HG03025 (cell line): ENCODE measurements at regions not wholly inside any gene's neighbourhood (a gene's known extent, or its start where the extent isn't known, plus 50 kb on each side); places are given as distances from the start of the nearest gene placed in this dataset.
"Not testable (repeated sequence)": the region's sequence is repeated elsewhere in the genome, so short reads cannot be mapped to it uniquely, and the experiment has no call there.

ENCODE experiments used
- ATAC-seq: cut with Tn5 transposase; IDR thresholded peaks from one replicate; pipeline ENCODE4 v1.9.1; 2021; ENCODE audit warnings: mild to moderate bottlenecking, moderate library complexity; ENCODE audit not compliant: unreplicated experiment, low FRiP score

DNA sequence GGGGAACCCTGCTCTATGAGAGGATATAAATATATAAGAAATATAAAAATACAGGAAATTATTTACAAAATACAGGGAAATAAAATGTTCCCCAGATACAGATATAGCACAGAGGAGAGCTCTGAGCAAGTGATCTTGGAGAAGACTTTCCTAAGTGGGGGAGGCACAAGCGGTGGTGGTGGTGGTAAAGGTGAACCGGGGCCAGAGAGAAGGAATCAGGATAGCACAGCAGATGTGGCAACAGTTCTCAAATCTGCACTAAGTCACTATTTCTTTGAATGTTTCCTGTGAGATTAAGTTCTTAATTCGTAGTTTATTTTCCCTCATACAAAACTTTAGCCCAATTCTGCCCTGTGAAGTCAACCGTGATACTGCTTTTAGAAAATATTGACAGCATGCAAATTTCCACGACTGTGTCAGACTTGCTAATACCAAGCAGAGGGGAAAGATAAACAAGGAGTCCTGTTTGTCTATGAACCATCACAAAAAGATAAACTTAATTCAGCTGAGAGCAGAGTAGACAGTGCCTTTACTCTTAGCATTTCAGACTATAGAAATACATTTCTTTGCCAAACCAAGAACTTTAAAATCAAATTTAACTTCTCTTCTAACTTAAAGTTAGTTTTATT, 237.5 kb upstream of the POGK start:
- no peak for ATAC-seq

DNA sequence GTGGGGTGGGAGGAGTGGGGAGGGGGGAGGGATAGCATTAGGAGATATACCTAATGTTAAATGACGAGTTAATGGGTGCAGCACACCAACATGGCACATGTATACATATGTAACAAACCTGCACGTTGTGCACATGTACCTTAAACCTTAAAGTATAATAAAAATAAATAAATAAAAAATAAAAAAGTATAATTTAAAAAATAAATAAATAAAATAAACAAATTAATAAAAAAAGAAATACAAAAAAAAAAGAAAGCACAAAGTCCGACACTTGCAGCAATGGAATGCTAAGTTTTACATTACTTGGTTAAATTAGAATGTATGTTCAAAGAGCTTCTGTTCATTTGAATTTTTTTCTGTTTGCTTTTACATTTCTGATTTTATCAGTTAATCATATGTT, 236.5 kb upstream of the POGK start:
- not testable (repeated sequence) for ATAC-seq

DNA sequence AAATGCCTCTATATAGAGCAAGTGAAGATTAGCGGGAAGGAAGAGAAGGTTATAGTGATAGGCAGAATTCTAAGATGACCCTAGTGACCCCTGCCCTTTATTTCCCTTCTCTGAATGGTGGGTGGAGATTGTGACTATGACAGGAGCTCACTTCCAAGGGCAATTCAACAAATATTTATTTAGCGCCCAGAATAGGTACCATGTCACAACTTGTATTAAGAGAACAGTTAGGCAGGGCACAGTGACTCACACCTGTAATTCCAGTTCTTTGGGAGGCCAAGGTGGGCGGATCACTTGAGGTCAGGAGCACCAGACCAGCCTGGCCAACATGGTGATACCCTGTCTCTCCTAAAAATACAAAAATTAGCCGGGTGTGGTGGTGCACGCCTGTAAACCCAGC, 236.0 kb upstream of the POGK start:
- ATAC-seq = no peak

DNA sequence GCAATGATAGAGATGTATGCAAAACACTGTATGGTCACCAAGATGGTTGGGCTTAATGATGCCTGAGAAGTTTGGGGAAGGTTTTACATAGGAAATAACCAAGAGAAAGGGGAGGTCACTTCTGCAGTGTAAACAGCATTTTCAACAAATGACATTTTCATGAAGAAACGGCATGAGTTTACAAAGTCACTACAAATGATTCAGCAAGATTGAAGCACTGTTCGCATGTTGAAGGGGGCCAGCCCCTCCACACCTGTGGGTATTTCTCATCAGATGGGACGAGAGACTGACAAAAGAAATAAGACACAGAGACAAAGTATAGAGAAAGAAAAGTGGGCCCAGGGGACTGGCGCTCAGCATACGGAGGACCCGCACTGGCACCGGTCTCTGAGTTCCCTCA, 234.1 kb upstream of the POGK start:
- ATAC-seq = no peak

DNA sequence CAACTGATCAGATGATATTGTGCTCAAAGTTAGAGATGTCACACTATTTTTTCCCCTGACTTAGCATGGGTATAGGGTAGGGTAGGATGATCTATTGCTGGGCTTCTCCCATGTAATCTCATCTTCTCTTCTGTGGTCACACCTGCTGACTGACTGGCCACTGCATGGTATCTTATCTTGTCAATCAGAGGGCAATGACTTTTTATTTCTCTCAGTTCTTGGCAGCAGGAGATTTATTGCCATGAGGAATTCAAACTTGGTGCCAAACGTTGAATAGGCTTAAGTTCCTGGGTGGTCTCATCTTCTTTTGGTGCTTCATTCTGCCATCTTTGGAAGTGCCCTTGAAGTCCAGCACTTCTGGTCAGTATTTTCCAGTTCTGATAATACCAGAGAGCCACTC, 226.4 kb upstream of the POGK start:
- ATAC-seq = no peak

DNA sequence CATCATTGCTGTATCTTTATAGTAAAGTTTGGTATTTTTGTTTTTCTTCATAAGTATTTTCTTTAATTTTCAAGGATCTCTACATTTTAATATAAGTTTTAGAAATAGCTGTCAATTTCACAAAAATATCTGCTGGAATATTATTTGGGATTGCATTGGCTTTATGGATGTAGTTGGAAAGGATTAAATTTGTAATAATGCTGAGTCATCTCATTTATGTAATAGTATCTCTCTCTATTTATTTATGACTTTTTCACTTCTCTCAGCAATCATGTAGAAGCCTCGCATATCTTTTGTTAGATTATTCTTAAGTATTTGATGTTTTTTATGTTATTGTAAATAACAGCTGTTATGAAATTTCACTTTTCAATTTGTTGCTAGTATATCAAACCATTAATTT, 223.1 kb upstream of the POGK start:
- no peak for ATAC-seq

DNA sequence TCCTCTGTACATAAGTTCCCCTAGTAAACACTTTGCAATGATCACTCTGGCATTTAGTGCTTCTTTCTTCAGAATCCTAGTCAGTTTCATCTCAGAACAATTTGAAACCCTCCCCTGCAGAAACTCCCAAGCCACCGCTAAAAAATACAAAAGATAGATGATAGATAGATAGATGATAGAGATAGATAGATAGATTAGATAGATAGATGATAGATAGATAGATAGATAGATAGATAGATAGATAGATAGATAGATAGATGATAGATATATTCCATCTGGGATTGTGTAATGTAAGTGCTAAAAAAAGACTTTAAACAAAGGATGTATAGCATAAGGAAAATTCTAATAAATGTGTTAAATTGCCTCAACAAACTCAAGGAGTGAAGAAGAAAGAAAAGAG, 212.6 kb upstream of the POGK start:
- ATAC-seq = no peak

DNA sequence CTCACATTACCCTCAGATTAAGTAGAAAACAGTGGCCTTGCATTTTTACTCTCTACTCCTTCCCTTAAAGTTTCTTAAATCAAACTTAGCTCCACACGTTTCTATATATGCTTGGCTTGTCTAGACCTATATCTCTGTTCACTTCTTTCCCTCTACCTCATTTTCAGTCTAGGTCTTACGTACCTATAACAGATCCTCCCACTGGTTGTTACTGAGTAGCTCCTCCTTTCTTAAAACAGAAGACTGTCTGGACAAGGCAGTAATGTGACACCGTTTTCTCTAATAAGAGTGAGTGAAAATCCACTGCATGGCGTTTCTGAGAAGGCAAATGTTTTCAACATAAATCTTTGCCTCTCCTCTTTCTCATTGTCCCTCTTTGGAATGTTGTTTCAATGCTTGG, 211.7 kb upstream of the POGK start:
- ATAC-seq = no peak

DNA sequence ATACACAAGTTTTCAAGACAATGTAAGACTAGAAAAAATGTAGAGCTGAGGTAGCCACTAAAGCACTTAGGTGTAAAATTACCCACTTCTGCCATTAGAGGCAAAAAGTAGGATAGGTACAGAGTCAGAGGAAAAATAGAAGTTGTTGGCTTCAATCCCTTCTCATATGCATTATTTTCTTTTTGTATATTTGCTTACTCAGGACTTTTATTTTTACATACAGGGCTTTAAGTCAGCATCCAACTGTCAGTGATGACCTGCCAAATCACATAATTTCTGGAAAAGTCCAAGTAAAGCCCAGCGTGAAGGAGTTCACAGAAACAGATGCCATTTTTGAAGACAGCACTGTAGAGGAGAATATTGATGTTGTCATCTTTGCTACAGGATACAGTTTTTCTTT, 211.0 kb upstream of the POGK start:
- no peak for ATAC-seq

DNA sequence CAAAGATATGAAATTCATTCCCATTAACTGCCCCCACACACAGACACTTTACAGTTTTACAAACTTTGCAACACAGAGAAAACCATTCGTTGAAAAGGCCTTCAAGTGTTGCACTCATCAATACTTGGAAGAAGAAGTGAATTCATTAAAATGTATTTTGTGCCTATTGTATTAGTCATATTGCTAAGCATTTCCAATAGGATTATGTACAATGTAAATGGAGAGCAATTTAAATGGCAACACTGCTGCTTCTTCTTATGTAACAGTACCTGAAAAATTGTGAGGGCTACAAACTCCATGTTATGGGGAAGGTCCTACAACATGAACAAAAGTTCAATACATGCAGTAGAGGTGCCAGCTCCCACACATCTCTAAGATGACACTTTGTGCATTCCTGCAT, 209.3 kb upstream of the POGK start:
- ATAC-seq = no peak

DNA sequence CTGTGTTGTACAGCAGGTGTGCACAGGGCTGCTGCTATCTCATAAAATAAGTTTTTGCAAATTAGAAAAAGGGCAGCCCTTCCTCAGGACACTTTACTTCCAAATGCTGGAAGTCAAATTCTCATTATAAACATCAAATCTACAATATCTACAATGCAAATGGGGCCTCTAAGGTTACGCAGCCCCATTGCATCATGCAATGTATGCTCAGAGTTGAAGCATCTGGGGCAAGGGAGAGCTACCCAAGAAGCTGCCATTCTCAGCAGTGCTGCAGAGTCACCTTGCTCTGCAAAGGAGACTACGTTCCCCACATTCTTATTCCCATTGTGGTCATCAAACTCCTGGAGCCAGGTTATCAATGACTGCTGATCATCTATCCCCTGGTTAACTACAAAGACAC, 208.9 kb upstream of the POGK start:
- no peak for ATAC-seq

DNA sequence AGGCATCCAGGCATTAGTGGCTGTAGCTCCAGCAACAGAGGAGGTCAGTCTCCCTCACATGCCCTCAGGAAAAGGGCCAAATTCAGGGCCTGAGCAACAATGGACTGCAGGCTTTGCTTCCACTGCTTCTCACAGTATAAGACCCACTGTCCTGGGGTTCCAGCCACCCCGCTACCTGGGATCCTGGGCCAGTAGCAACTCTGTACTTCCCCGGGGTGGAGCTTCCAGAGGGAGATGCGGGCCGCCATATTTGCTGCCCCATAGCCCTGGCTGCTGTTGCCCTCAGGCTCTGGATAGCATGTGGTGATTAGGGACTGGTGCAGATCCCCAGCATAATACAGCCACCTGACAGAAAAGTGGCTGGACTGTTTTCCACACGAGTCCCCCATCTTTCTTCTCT, 201.1 kb upstream of the POGK start:
- ATAC-seq = no peak

DNA sequence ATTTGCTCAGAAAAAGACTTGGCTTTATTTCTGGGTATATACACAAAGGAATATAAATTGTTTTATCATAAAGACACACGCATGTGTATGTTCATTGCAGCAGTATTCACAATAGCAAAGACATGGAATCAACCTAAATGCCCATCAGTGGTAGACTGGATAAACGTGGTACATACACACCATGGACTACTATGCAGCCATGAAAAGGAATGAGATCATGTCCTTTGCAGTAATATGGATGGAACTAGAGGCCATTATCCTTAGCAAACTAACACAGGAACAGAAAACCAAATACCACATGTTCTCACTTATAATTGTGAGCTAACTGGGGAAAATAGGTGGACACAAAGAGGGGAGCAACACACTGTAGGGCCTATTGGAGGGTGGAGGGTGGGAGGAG, 182.0 kb upstream of the POGK start:
- not testable (repeated sequence) for ATAC-seq

DNA sequence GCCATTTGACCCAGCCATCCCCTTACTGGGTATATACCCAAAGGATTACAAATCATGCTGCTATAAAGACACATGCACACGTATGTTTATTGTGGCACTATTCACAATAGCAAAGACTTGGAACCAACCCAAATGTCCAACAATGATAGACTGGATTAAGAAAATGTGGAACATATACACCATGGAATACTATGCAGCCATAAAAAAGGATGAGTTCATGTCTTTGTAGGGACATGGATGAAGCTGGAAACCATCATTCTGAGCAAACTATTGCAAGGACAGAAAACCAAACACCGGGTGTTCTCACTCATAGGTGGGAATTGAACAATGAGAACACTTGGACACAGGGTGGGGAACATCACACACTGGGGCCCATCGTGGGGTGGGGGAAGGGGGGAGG, 172.5 kb upstream of the POGK start:
- ATAC-seq = not testable (repeated sequence)

DNA sequence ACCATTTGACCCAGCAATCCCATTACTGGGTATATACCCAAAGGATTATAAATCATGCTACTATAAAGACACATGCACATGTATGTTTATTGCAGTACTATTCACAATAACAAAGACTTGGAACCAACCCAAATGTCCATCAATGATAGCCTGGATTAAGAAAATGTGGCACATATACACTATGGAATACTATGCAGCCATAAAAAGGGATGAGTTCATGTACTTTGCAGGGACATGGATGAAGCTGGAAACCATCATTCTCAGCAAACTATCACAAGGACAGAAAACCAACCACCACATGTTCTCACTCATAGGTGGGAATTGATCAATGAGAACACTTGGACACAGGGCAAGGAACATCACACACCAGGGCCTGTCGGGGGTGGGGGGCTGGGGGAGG, 171.7 kb upstream of the POGK start:
- not testable (repeated sequence) for ATAC-seq

DNA sequence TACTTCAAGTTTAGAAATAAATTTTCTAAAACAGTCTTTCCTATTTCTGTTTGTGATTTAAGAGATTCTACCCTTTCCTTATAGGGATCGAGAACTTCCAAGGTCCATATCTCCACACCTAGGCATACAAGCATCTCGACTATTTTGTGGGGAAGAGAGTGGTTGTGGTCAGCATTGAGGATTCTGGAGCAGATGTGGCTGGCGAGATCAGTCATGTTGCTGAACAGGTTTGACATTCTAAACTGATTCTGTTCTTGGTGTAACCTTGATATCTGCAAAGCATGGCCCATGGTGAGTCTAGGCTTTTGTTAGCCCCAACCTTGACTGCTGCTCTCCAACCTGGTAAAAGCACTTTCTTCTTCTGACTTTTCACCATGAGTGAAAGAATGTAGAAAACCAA, 167.6 kb upstream of the POGK start:
- no peak for ATAC-seq

DNA sequence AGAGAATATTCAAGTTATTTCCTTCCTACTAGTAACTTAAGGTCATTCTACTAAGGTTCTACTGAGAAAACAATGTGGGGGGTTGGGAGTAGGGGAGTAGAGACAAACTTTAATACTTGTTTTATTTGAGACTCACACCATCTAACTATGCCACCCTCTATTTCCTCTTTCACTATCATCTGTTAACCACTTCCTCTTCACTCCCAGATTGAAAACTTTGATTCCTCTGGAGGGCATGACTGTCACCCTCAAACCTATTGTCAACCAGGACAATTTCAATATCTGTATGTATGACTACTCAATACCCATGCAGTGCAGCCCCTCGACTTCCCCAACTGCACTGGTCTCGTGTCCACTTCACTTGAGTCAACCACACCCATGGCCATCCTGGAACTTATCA, 165.6 kb upstream of the POGK start:
- ATAC-seq = no peak

DNA sequence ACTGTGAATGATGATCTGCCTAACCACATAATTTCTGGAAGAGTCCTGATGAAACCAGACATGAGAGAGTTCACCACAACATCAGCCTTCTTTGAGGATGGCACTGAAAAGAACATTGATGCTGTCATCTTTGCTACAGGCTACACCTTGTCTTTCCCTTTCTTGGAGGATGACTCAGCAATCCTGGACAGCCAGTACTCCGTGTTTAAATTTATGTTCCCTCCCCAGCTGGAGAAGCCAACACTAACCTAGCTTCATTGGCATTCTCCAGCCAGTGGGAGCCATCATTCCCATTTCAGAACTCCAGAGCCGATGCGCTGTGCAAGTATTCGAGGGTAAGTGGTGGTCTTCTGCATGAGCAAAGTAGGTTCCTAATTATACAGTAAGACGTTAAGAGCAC, 164.1 kb upstream of the POGK start:
- ATAC-seq = no peak

DNA sequence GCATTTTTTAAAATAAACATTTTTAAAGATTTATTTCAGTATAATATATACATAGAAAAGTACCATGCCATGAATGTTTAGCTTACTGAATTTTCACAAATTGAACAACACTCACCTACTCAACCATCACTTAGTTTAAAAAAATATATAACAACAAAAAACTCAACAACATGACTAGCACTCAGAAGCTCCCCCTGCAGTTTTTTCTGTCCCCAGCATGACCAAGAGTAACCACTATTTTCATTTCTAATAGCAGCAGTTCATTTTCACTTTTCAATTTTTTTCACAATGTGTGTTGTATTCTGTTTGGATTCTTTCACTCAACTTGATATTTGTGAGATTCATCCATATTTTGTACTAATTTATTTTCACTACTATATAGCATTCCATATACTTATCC, 162.3 kb upstream of the POGK start:
- no peak for ATAC-seq

DNA sequence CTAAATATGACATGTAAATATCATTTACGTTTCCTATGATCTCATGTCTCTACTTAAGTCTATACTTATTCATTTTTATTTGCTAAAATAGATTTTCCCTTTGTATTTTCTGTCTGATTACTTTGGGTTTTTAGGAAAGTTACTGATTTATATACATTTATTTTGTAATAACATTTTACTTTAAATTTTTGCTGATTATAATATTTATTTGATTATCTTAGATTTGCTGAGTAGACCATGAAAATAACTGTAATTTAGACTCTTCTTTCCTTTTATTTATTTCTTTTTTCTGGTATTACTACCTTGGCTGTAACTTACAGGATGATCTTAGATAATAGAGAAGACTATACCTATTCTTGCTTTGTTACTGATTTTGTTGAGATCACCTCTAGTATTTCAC, 159.9 kb upstream of the POGK start:
- no peak for ATAC-seq

DNA sequence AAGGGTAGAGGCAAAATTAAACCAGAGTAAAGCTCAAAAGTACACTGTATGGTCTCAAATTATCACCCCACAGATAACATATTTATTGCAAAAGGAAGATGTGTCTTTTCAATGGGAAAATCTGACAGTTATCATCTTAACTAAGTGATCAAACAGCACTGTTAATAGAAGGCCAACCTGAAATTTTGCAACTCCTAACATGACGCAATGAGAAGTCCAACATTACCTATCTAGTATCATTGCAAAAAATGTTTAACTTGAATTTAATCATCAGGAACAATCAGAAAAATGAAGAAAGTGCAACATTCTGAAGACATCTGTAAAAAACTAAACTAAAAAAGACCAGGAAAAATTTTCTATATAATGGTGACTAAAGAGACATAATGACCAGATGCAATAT, 156.7 kb upstream of the POGK start:
- no peak for ATAC-seq

DNA sequence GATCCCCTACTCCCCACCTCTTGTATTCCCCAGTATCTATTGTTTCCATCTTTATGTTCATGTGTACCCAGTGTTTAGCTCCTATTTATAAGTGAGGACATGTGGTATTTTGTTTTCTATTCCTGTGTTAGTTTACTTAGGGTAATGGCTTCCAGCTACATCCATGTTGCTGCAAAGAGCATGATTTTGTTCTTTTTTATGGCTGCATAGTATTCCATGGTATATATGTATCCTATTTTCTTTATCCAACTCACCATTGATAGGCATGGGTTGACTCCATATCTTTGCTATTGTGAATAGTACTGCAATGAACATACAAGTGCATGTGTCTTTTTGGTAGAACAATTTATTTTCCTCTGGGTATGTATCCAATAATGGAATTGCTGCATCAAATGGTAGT, 154.6 kb upstream of the POGK start:
- not testable (repeated sequence) for ATAC-seq

DNA sequence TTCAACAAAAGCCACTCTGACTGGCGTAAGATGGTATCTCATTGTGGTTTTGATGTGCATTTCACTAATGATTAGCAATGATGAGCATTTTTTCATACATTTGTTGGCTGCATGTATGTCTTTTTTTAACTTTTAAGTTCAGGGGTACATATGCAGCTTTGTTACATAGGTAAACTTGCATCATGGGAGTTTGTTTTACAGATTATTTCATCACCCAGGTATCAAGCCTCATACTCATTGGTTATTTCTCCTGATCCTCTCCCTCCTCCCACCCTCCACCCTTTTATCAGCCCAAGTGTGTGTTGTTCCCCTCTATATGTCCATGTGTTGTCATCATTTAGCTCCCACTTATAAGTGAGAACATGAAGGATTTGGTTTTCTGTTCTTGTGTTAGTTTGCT, 154.1 kb upstream of the POGK start:
- ATAC-seq = no peak
